Mucosa of gallbladder (tissue), 1 donor: ENCODE measurements at regions not wholly inside any gene's neighbourhood (a gene's known extent, or its start where the extent isn't known, plus 50 kb on each side); places are given as distances from the start of the nearest gene placed in this dataset.
"Not testable (repeated sequence)": the region's sequence is repeated elsewhere in the genome, so short reads cannot be mapped to it uniquely, and the experiment has no call there.

Source experiments
- DNase-seq: peaks from one replicate; pipeline ENCODE4 v3.0.0-alpha.2; 2020; ENCODE audit warnings: low spot score
- donor health status: DM: no; HTN: no; CAD: no.

DNA sequence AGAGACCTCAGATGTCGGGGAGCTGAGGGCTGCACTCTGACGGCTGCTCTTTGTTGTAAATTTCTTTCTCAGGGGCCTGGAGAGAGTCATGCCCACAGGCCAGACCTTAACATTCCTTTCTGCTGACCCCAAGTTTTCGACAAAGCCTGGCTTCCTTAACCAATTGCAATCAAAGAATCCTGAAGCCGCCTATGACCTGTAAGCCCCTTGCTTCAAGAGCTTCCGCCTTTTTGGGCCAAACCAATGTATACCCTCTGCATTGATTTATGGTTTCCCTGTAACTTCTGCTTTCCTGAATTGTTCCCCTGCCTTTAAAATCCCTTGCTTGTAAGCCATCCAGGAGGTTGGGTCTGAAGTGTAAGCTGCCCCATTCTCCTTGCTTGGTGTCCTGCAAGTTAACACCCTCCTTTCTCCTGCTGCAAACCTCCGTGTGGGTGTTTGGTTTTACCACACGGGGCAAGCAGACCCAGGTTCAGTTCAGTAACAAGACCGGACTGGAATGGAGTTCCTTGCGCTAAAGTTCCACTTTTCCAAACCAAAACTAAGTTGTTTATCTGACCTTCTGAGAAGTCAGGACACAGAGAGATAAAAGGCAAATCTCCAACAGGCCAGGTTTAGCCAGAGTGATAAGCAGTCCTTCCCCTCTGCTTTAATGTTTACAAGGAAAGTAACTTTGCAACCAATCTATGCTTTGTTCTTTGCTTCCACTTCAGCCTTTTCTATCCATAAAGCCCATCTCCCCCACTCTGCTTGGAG is 141.6 kb downstream of the KCNJ12 start:
- no peak for DNase-seq

DNA sequence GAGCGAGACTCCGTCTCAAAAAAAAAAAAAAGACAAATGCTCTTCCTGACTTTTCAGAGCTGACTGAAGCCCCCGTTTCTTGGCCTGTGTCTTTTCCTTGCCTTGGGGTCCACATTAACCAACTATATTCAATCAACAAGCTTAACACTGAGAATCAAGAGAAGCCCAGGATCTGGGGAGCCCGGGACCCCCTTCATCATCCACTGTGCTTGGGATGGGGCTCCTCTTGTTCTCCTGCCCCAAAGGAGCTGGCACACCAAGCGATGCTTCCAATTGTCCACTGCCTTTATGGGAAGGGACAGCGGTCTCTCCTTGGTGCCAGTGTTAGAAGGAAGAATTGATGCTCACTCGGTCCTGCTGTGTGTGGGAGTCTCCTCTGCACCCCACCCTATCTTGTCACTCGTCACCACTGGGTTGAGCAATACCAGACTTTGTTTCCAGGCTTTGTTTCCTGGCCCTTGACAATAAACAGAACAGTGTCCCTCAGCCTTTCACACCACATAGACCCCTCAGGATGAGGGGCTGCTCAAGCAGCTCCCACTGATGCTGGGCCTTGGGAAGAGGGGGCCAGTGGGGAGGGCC is 146.7 kb downstream of the KCNJ12 start:
- DNase-seq = no peak

DNA sequence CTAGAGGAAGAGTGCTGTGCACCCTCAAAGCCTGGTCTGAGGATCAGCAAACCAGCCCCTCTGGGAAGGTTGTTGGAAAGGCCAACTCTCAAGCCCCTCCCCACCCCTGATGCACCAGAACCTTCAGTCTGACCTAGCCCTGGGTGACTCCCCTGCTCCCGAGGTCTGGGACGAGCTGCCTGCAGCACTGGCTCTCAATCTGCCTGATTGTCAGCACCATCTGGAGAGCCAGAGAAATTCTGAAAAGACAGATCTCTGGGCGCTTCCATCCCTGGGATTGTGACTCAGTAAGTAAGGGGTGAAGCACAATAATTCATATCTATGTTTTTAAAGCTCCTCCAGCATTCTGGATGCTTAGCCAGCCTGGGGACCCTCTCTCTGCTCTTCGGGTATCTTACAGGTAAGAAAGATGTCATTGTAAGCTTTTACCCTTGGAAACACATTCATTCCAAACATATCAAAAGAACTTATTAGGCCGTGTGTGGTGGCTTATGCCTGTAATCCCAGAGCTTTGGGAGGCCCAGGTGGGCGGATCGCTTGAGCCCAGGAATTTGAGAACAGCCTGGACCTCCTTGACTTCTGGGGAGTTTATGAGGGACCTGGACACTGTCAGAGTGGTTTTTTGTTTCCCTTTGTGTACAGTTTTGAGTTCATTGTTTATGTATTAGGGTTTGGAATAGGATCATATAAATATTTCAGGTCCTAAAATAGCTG is 147.5 kb downstream of the KCNJ12 start:
- DNase-seq = no peak

DNA sequence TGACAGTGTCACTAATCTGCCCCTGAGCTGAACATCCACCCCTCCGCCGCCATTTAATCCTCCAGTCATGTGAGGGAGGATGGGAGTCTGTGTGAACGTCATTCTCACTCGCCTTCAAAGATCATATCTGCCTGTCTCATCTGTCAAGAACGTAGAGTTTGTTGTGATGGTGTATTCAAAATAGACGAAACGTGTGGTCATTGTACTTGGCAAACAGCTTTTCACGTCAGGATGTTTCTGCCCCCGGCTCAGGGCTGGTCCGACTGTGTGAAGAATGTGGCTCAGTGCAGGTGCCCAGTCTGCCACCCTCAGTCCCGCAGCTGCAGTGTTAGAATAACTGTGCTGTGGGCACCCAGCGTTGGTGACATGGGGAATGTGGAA is 148.0 kb downstream of the KCNJ12 start:
- no peak for DNase-seq

DNA sequence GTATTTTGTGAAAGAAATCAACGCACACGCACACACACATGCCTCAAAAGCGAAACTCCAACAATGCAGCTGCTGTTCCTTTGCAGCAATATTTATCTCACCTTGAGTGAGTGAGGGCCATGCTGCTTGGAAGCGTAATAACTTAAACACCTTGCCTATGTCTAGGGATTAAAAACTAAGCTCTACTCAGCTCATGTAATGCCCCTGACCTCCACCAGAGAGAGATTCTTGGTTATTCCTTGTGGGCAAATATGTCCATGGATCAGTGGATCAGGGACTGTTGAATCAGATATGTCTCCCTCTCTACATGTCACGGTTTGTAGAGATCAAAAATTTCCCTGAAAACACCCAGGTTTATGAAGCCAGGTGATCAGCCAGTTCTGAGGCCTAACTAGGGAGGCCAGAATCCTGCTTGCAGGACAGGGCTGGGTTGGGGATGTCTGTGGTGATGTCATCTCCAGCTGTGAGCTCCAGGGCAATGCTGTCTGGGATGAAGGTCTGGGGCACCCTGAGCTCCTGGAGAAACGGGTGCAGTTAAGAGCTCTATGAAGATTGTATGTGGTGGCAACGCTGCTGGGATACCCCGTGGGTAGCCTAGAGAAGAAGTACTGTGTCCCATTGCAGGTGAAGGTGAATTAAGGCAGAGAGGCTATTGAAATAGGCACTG is 149.4 kb downstream of the KCNJ12 start:
- no peak for DNase-seq

DNA sequence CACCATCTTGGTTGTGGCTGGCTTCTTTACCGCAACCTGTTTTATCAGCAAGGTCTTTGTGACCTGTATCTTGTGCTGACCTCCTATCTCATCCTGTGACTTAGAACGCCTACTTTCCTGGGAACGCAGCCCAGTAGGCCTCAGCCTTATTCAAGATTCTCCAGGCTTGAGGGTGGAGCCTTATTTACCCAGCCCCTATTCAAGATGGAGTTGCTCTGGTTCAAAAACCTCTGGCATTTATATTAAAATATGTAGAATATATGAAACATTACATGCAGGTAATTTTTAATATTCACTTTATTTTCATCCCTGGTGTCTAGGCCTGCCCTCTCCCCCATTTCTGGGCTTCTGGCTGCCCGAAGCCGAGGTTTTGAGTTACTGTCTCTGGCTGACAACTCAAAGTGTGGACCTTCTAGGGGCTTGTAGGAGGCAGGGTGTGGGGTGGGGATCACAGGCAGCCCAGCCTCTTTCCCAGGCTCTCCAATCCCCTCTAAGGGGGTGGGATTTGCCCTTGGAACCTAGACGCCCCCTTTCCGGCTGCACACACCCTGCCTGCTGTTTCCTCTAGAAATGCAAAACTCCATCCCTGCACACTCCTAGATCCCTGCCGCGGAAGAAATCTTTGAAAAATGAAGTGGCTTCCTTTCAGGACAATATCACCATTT is 152.0 kb downstream of the KCNJ12 start:
- no peak for DNase-seq

DNA sequence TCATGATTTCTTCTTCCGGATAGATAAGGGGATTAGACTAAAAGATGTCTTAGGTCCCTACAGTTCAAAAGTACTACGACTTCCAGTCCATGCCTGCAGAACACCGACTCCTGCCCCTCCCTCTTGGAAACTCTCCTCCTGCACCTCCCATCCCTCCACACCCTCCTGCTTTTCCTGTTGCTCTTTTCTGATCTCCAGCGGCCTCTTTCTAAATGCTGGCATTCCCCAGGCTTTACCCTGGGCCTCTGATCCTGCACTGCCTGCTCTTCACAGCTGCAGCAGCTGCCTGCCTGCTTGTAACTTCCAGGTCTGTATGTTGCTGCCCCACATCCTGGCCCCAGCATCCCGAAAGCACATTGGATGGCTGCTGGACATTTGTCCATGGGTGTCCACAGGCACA is 154.2 kb downstream of the KCNJ12 start:
- no peak for DNase-seq

DNA sequence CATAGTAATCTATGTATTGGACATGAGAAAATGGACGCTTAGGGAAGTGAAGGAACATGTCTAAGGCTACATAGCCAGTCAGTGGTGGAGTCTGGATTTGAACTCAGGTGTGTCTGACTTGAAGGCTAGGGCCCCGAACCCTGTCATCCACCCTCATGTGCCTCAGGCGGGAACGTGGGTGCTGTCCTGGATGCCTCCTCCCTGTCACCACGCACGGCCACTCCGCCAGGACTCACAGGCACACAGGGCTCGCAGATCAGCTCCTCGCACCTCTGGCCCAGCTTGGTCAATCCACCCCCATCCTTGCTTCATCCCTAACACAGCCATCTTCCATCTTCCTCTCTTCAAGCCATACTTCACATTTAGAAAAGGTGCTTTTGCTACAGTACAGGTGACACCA is 154.7 kb downstream of the KCNJ12 start:
- no peak for DNase-seq

DNA sequence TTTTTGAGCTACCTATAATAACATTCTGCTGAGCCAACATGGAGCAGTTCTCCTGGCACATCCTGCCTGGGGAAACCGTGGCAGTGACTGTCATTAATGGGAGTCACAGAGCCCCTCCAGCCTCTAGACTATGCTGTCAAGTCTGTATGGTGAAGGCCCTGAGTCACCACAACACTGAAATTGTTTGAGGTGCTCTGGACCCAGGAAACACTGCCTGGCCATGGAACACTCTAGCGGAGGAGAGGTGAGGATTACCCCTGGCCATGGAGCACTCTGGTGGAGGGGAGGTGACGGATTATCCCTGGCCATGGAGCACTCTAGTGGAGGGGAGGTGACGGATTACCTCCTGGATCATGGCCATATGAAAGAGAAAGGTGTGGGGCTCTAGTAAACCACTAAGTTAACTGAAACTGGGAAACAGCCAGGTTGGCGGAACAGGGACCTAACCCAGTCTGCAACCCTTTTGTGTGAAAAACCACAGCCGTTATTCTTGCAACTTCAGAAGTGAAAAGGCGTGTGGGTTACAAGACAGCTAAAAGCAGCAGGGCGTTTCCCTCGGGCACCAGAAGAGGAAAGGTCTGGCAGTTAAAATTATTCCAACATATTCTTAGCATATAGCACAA is 156.7 kb downstream of the KCNJ12 start:
- DNase-seq = no peak

DNA sequence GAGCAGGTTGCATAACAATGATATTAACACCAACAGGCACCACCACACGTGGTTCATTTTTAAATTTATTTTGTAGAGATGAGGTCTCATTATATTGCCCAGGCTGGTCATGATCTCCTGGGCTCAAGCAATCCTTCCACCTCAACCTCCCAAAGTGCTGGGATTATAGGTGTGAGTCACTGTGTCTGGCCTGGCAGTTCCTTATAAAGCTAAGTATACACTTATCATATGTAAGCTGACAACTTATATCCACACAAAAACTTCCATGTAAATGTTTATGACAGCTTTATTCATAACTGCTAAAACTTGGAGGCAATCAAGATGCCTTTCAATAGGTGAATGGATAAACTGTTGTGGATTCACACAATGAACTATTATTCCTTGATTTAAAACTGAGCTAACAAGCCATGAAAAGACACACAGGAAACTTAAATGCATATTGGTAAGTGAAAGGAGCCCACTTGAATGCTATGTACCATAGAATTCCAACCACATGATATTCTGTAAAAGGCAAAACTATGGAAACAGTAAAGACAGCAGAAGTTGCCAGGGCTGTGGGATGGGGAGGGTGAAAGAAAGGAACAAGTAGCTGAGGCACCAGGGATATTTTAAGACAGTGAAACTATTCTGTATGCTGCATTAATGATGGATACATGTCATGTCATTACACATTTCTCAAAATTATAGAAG is 156.5 kb upstream of the KCNJ18 start:
- DNase-seq = no peak

DNA sequence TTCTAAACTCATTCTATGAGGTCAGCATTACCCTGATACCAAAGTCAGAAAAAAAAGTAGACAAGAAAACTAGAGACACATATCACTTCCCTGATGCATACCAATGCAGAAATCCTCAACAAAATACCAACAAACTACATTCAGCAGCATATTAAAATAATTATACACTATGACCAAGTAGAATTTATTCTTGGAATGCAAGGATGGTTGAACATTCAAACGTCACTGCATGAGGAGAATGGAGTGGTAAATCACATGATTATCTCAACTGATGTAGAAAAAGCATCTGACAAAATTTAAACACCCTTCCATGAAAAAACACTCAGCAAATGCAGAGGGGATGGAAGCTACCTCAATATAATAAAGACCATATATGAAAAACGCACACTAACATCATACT is 155.0 kb upstream of the KCNJ18 start:
- DNase-seq = no peak

DNA sequence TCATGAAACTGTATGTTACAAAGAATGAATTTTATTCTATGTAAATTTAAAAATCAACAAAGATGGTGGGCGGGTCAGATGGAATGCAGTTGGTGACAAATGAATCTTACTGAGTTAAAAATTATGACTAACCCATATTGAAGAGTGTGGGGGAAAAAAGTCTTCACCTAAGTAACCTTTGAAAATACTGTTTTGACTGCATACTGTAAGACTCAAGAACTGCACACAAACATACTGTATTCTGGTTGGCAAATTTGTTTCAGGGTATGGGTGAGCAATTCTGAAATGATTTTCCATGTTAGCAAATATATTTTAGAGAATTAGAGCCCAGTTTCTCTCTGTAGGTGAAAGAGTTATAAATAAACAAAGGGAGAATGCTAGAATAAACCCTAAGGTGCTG is 153.7 kb upstream of the KCNJ18 start:
- no peak for DNase-seq

DNA sequence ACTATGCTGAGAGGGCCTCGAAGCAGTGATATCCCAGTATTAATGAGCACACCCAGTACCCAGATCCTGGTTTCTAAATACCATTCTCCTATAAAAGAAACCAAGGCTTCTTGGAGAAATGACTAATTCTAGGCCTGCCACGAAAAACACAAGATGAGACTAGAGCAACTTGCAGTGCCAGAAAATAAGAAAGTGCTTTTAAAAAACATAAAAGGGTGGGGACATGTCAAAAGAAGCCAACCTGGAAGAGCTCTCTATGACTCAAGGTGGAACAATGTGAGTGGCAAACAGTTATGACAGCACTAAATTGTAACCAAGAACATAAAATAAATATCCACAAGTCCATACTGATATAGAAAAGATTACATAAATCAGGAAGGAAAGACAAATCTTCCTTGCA is 153.2 kb upstream of the KCNJ18 start:
- DNase-seq = no peak

DNA sequence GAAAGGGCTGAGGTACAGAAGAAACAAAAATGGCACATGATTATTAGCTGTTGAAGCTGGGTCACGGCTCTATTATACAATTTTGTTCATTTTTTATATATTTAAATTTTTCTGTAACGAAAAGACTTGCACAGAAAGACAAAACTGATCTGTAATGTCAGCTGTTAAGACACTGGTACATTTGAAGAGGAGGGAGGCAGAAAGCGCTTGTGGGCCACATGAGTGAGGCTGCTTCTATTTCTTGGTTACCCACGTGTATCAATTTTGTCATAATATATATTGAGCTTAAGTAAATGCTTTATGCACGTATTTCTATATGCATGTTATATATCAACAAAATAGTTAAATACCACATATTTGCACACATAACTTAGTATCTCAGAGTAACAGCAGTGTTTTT is 151.8 kb upstream of the KCNJ18 start:
- no peak for DNase-seq

DNA sequence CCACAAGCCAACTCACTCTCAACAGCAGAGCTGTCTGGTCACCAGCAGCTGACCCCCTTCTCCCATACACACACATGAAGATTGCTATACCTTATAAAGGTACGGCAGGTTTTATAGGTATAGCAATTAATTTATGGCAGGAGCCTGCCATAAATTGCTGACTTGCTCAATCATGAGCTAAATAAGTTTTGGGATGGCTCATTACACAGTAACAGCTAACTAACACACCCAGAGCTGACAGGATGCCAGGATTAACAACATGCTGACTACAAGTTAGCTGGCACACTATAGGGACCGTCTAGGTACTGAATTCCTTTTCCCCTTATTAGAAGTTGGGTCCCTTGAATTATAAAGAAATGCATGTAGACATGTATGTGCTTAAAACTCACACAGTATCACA is 150.3 kb upstream of the KCNJ18 start:
- DNase-seq = no peak

DNA sequence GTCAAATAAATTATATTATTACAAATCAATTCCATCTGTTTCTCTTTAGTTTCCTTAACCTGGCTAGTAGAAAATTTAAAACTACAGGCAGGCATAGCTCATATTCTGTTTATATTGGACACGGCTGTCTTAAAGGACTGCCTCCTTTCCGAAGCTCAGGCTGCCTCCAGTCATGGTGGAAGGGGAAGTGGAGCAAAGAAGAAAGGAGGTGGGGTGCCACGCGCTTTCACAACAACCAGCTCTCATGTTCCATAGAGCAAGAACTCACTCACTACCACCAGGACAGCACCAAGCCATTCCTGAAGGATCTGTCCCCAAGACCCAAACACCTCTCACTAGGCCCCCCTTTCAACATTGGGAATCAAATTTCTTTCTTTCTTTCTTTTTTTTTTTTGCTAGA is 149.3 kb upstream of the KCNJ18 start:
- DNase-seq = no peak

DNA sequence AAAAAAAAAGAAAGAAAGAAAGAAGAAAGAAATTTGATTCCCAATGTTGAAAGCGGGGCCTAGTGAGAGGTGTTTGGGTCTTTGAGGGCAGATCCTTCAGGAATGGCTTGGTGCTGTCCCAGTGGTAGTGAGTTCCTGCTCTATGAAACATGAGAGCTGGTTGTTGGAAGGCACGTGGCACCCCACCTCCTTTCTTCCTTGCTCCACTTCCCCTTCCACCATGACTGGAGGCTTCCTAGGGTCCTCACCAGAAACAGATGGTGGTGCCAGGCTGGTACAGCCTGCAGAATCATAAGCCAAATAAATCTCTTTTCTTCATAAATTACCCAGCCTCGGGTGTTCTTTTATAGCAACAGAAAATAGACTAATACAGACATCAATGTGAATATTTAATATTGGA is 147.3 kb upstream of the KCNJ18 start:
- no peak for DNase-seq

DNA sequence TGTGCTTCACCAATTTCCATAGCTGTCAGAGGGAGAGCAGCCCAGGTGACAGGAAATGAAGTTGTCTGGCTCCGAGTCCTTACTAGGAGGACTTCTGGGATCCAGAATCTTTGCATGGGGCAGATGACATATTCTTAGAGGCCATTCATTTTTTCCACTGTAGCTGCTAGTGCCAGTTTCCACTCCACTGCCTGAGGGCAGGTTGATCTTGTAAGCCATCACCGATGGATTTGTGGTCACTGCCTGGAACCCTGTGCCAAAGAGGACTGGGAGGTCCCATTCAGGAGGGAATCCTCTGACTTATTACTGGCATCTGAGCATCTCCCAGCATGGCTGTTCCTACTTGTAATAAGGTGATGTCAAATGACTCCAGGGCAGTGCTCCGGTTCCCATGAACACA is 144.1 kb upstream of the KCNJ18 start:
- DNase-seq = no peak

DNA sequence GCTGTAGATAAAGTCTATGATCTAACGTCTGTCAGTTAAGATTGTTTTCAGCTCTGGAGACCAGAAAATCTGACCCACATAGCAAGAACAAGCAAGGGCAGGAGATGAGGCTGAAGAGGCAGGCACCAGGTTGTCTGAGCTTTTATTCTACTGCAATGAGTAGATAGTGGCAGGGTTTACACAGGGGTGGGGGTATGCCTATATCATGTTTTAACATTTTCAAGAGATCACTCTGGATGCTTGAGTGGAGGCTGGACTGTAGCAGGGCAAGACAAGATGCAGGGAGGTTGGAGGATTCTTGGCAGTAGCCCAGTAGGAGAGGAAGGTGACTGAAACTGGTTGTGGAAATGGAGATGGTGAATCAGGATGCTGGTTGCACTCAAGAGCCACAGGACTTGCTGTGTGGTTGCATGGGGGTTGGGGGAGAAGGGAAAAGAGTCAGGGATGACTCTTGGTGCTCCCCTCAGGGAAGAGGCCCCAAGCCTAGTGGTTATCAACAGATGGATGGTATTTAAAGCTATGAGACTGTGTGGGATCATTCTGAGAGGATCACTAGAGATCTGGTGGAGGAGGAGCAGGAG is 143.1 kb upstream of the KCNJ18 start:
- no peak for DNase-seq

DNA sequence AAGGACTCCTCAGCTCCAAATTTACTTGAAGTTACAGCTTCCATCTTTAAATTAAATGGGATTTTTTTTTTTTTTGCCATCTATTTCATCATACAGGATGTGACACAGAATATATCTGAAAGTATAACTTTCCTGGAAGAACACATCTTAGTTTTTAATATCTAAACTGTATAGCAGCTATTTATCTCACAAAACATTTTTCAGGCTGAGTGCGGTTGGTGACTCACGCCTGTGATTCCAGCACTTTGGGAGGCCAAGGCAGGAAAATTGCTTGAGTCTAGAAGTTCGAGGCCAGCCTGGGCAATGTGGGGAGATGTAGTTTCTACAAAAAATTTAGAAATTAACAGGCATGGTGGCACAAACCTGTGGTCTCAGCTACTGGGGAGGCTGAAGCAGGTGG is 142.3 kb upstream of the KCNJ18 start:
- not testable (repeated sequence) for DNase-seq
